Esophagus muscularis mucosa (tissue), 4 donors: ENCODE measurements at regions not wholly inside any gene's neighbourhood (a gene's known extent, or its start where the extent isn't known, plus 50 kb on each side); places are given as distances from the start of the nearest gene placed in this dataset.

Experiments
- EP300 ChIP-seq: sonication (generic); formaldehyde crosslinking; IDR thresholded peaks from one replicate; pipeline ENCODE4 v1.6.1; 2017; ENCODE audit warnings: antibody characterized with exemption
- POLR2A ChIP-seq: fragments of 450-650 bp; IDR thresholded peaks from one replicate; pipeline ENCODE4 v1.6.1; 2017; ENCODE audit warnings: antibody characterized with exemption, moderate library complexity, mild to moderate bottlenecking, low read depth
- POLR2AphosphoS5 ChIP-seq, 2 donors: sonication (generic); formaldehyde crosslinking; IDR thresholded peaks; one replicate each; pipeline ENCODE4 v1.6.1; 2017; ENCODE audit warnings: antibody characterized with exemption in 2 of 2
- TF ChIP-seq, protein P1 (sequence below), 3 experiments: fragments of 200-600 bp in 2 of 3; fragments of 450-650 bp in 1 of 3; sonication (generic) in 2 of 3; IDR thresholded peaks; one replicate each; pipeline ENCODE4 v1.5.1; 2017 to 2019; ENCODE audit warnings: antibody characterized with exemption in 3 of 3, mild to moderate bottlenecking in 2 of 3, moderate library complexity in 1 of 3

DNA sequence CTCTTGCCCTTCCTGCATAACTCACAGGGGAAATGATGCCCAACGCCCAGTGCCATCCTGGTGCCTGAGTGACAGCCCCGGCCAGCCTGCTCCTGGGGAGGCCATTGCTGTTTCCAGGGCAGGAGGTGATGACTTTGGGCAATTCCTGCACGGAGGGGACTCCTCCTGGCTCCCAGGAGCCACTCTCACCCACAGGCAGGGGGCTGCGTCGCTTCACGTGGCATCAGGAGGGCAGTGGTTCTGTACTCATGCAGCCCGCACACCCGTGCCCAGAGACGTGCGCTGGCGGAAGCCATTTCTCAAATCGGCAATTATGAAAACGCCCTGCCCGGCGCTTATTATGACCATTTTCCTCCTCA is 272.3 kb downstream of the CTTN start:
- no peak for TF ChIP-seq POLR2A
- TF ChIP-seq, protein P1, sequence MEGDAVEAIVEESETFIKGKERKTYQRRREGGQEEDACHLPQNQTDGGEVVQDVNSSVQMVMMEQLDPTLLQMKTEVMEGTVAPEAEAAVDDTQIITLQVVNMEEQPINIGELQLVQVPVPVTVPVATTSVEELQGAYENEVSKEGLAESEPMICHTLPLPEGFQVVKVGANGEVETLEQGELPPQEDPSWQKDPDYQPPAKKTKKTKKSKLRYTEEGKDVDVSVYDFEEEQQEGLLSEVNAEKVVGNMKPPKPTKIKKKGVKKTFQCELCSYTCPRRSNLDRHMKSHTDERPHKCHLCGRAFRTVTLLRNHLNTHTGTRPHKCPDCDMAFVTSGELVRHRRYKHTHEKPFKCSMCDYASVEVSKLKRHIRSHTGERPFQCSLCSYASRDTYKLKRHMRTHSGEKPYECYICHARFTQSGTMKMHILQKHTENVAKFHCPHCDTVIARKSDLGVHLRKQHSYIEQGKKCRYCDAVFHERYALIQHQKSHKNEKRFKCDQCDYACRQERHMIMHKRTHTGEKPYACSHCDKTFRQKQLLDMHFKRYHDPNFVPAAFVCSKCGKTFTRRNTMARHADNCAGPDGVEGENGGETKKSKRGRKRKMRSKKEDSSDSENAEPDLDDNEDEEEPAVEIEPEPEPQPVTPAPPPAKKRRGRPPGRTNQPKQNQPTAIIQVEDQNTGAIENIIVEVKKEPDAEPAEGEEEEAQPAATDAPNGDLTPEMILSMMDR (IDR thresholded peaks at IDR 0.05), result no peak
- no peak for TF ChIP-seq POLR2AphosphoS5 (IDR thresholded peaks at IDR 0.05)
- TF ChIP-seq EP300, result no peak
